HepG2 (cell line): ENCODE measurements at regions not wholly inside any gene's neighbourhood (a gene's known extent, or its start where the extent isn't known, plus 50 kb on each side); places are given as distances from the start of the nearest gene placed in this dataset.

Experiments used
- ATF5 ChIP-seq: sonication (generic); formaldehyde crosslinking; IDR thresholded peaks from 2 replicates; pipeline ENCODE4 v1.4.0; 2020; ENCODE audit warnings: mild to moderate bottlenecking, low read depth, missing genetic modification reagents
- IRX3 ChIP-seq: sonication (generic); formaldehyde crosslinking; IDR thresholded peaks from 2 replicates; pipeline ENCODE4 v1.8.1; 2023; ENCODE audit warnings: mild to moderate bottlenecking, low read depth, missing genetic modification reagents, borderline replicate concordance
- KLF12 ChIP-seq: sonication (generic); formaldehyde crosslinking; IDR thresholded peaks from 2 replicates; pipeline ENCODE4 v1.4.0; 2020; ENCODE audit warnings: missing genetic modification reagents, borderline replicate concordance
- TERF1 ChIP-seq: sonication (generic); formaldehyde crosslinking; IDR thresholded peaks from 2 replicates; pipeline ENCODE4 v1.8.0; 2022; ENCODE audit warnings: mild to moderate bottlenecking, missing genetic modification reagents, moderate library complexity
- ZNF597 ChIP-seq: sonication (generic); formaldehyde crosslinking; IDR thresholded peaks from 2 replicates; pipeline ENCODE4 v1.5.0; 2020; ENCODE audit warnings: missing genetic modification reagents
- ZNF704 ChIP-seq: sonication (generic); formaldehyde crosslinking; IDR thresholded peaks from 2 replicates; pipeline ENCODE4 v1.8.1; 2023; ENCODE audit warnings: mild to moderate bottlenecking, inconsistent platforms, moderate library complexity, missing genetic modification reagents, borderline replicate concordance
- ZNF770 ChIP-seq: sonication (generic); formaldehyde crosslinking; IDR thresholded peaks from 2 replicates; pipeline ENCODE4 v1.5.0; 2020; ENCODE audit warnings: mild to moderate bottlenecking, missing genetic modification reagents

- TF ChIP-seq ZNF704 (no peak), ATF5 (CRISPR knock-in tag) (no peak), TERF1 (CRISPR knock-in tag) (no peak), IRX3 (CRISPR knock-in tag) (no peak), ZNF597 (CRISPR knock-in tag) (no peak), ZNF770 (no peak), KLF12 (no peak)
Observed at GRCh38 chr7:80359029-80359428, 152.8 kb downstream of the GNAT3 start (continued).
